HepG2 (cell line): ENCODE measurements at regions not wholly inside any gene's neighbourhood (a gene's known extent, or its start where the extent isn't known, plus 50 kb on each side); places are given as distances from the start of the nearest gene placed in this dataset.

Source experiments
- ATAC-seq: fragments of 200-7000 bp; cut with Tn5 transposase; 3 replicates; pipeline ENCODE4 v1.9.1; 2020; ENCODE audit warnings: mild to moderate bottlenecking, moderate library complexity
- BruUV-seq: library from RNA; stranded (reverse); fragments of 400-500 nt; replicated peaks from 2 replicates; lab custom pipeline; 2021; lab: Mats Ljungman, UMichigan
- CTCF ChIA-PET: fragments of 300-600 bp; formaldehyde crosslinking; extraction: SDS; loops from one replicate; lab custom pipeline; 2021; ENCODE audit warnings: low total read pairs, inconsistent platforms, low intra/inter-chr PET ratio; lab: Yijun Ruan, JAX
- POLR2A ChIA-PET: fragments of 350-600 bp; sonication (Branson Sonifier 250); formaldehyde crosslinking; loops from one replicate; lab custom pipeline; 2020; ENCODE audit warnings: antibody characterized with exemption, inconsistent platforms; lab: Yijun Ruan, JAX
- DNase-seq: peaks from one replicate; pipeline ENCODE4 v3.0.0-alpha.2; 2015; ENCODE audit warnings: low spot score
- FAIRE-seq: peaks from 3 replicates; lab custom pipeline; 2011; peaks lifted over from hg19 to GRCh38; lab: Jason Lieb, UNC
- H2AFZ ChIP-seq: one replicate; pipeline ENCODE4 v1.6.1; 2011; ENCODE audit warnings: low read length, inconsistent platforms
- H3K27ac ChIP-seq: fragments of 300-600 bp; 3 replicates; pipeline ENCODE4 v1.8.0; 2011; ENCODE audit warnings: mixed run types, mild to moderate bottlenecking, mixed read lengths, low read length, inconsistent platforms; ENCODE audit not compliant: insufficient read depth; ENCODE audit errors: extremely low read length
- H3K27me3 ChIP-seq, 2 experiments: fragments of 200-600 bp in 1 of 2; 2 replicates in 1 of 2; 3 replicates in 1 of 2; pipeline versions ENCODE4 v1.6.0 to v1.8.0; 2011; ENCODE audit warnings: low read length in 2 of 2, mild to moderate bottlenecking in 2 of 2, moderate library complexity in 2 of 2, inconsistent platforms in 1 of 2; ENCODE audit not compliant: insufficient read depth in 2 of 2, control insufficient read depth in 1 of 2
- H3K36me3 ChIP-seq, 2 experiments: fragments of 200-600 bp in 1 of 2; replicated peaks in 1 of 2; 2 replicates in 1 of 2; 3 replicates in 1 of 2; pipeline versions ENCODE4 v1.5.1 to v1.8.0; 2011; ENCODE audit warnings: low read length in 2 of 2, inconsistent platforms in 1 of 2; ENCODE audit not compliant: insufficient read depth in 2 of 2, control insufficient read depth in 1 of 2
- H3K4me1 ChIP-seq: 2 replicates; pipeline ENCODE4 v1.5.1; 2012; ENCODE audit warnings: low read length, inconsistent platforms; ENCODE audit not compliant: insufficient read depth
- H3K4me2 ChIP-seq: 2 replicates; pipeline ENCODE4 v1.6.0; 2011; ENCODE audit warnings: low read depth, low read length, inconsistent platforms
- H3K4me3 ChIP-seq, 3 experiments: fragments of 200-600 bp in 1 of 3; sonication (generic), shearing (Covaris generic) in 1 of 3; replicated peaks in 1 of 3; 2 replicates each; pipeline ENCODE4 v1.5.1; 2011 to 2016; ENCODE audit warnings: low read length in 3 of 3, inconsistent platforms in 2 of 3, low read depth in 2 of 3, mild to moderate bottlenecking in 2 of 3, control low read depth in 1 of 3, mixed read lengths in 1 of 3; ENCODE audit not compliant: insufficient read depth in 1 of 3
- H3K79me2 ChIP-seq: one replicate; pipeline ENCODE4 v1.6.1; 2011; ENCODE audit warnings: low read length, inconsistent platforms; ENCODE audit not compliant: insufficient read depth
- H3K9ac ChIP-seq: 2 replicates; pipeline ENCODE4 v1.6.0; 2011; ENCODE audit warnings: mild to moderate bottlenecking, low read depth, low read length, inconsistent platforms; ENCODE audit not compliant: insufficient read depth
- H3K9me3 ChIP-seq: 2 replicates; pipeline ENCODE4 v1.5.1; 2012; ENCODE audit warnings: mild to moderate bottlenecking, low read length
- H4K20me1 ChIP-seq: 2 replicates; pipeline ENCODE4 v1.6.0; 2011; ENCODE audit warnings: inconsistent platforms, mild to moderate bottlenecking, low read length, moderate library complexity; ENCODE audit not compliant: insufficient read depth
- ATRX ChIP-seq: sonication (generic); formaldehyde crosslinking; IDR thresholded peaks from 2 replicates; pipeline ENCODE4 v1.4.0; 2020; ENCODE audit warnings: missing genetic modification reagents, borderline replicate concordance
- FOXA3 ChIP-seq: IDR thresholded peaks from 2 replicates; pipeline ENCODE4 v1.6.1; 2016; ENCODE audit warnings: missing genetic modification reagents, missing compliant biosample characterization
- HOXA7 ChIP-seq: sonication (generic); formaldehyde crosslinking; IDR thresholded peaks from 2 replicates; pipeline ENCODE4 v1.8.1; 2022; ENCODE audit warnings: mild to moderate bottlenecking, missing genetic modification reagents, moderate library complexity
- KDM4B ChIP-seq: sonication (generic); formaldehyde crosslinking; IDR thresholded peaks from 2 replicates; pipeline ENCODE4 v1.4.0; 2020; ENCODE audit warnings: missing genetic modification reagents
- ZFP1 ChIP-seq: IDR thresholded peaks from 2 replicates; pipeline ENCODE4 v1.6.1; 2016
- ZFP90 ChIP-seq: sonication (generic); formaldehyde crosslinking; IDR thresholded peaks from 2 replicates; pipeline ENCODE4 v1.8.0; 2022; ENCODE audit warnings: missing genetic modification reagents, mild to moderate bottlenecking, inconsistent platforms, borderline replicate concordance
- ZNF326 ChIP-seq: sonication (generic); formaldehyde crosslinking; IDR thresholded peaks from 2 replicates; pipeline ENCODE4 v1.4.0; 2020; ENCODE audit warnings: missing genetic modification reagents, borderline replicate concordance
- ZNF724P ChIP-seq: sonication (generic); formaldehyde crosslinking; IDR thresholded peaks from 2 replicates; pipeline ENCODE4 v1.8.0; 2022; ENCODE audit warnings: missing genetic modification reagents, borderline replicate concordance
- ZNF776 ChIP-seq: sonication (generic); formaldehyde crosslinking; IDR thresholded peaks from 2 replicates; pipeline ENCODE4 v1.4.0; 2020; ENCODE audit warnings: mild to moderate bottlenecking, missing genetic modification reagents
- WGBS: methylation state at CpG from one replicate; pipeline ENCODE4 v1.1.6; 2017; ENCODE audit warnings: low lambda C conversion rate; 5-methylcytosine and 5-hydroxymethylcytosine counted together
- in situ Hi-C: cut with HindIII; loops from 2 replicates; pipeline ENCODE4 v1.10.0; 2017; ENCODE audit warnings: low pct_unique_long_range_greater_than_20kb; ENCODE audit not compliant: extremely low pct_ligation_motif_present
- intact Hi-C: fragments of 100-400 bp; cut with micrococcal nuclease; formaldehyde crosslinking; loops from one replicate; pipeline ENCODE4 v1.10.0; 2022; ENCODE audit not compliant: unreplicated experiment
- TF ChIP-seq, protein P1 (sequence below): sonication (generic); formaldehyde crosslinking; IDR thresholded peaks from 2 replicates; pipeline ENCODE4 v1.4.0; 2020; ENCODE audit warnings: mild to moderate bottlenecking, missing genetic modification reagents
- TF ChIP-seq, protein P2 (sequence below): sonication (generic); formaldehyde crosslinking; IDR thresholded peaks from 2 replicates; pipeline ENCODE4 v1.4.0; 2020; ENCODE audit warnings: missing genetic modification reagents
- TF ChIP-seq, protein P3 (sequence below): sonication (generic); formaldehyde crosslinking; IDR thresholded peaks from 2 replicates; pipeline ENCODE4 v1.4.0; 2020; ENCODE audit warnings: mild to moderate bottlenecking, missing genetic modification reagents
- TF ChIP-seq, protein P4 (sequence below): IDR thresholded peaks from 2 replicates; pipeline ENCODE4 v1.6.1; 2018; ENCODE audit warnings: missing genetic modification reagents, mild to moderate bottlenecking, missing compliant biosample characterization

DNA sequence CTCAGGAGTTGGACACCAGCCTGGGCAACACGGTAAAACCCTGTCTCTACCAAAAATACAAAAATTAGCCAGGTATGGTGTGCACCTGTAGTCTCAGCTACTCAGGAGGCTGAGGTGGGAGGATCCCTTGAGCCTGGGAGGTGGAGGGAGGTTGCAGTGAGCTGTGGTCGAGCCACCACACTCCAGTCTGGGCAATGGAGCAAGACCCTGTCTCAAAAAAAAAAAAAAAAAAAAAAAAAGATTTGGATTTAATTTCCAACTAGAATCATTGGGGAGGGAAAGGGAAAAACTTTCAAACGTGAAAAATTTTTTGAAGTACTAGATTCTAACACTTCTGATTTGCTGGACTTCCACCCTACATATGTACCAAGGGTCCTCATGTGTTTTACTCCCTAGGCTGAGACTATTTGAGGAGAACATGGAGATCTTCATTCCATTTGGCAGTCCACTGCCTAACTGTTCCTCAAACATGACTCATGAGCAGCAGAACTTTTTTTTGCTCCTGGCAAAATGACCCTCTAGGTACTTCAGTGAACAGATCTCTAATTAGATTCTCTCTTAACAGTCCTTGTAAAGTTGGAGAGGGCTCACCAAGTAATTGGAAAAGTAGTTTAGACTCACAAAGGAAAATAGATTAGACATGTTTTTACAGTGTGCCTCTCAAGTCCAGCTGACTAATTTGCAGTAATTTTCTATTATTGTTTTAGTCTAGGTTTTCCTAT, 267.6 kb downstream of the METTL4 start (continued):
- TF ChIP-seq ZNF724P (CRISPR knock-in tag) (no peak), ZNF776 (no peak), ZNF326 (no peak), KDM4B (CRISPR knock-in tag) (no peak), ZFP1 (no peak), HOXA7 (CRISPR knock-in tag) (no peak), FOXA3 (CRISPR knock-in tag) (no peak)
- TF ChIP-seq, protein P1, sequence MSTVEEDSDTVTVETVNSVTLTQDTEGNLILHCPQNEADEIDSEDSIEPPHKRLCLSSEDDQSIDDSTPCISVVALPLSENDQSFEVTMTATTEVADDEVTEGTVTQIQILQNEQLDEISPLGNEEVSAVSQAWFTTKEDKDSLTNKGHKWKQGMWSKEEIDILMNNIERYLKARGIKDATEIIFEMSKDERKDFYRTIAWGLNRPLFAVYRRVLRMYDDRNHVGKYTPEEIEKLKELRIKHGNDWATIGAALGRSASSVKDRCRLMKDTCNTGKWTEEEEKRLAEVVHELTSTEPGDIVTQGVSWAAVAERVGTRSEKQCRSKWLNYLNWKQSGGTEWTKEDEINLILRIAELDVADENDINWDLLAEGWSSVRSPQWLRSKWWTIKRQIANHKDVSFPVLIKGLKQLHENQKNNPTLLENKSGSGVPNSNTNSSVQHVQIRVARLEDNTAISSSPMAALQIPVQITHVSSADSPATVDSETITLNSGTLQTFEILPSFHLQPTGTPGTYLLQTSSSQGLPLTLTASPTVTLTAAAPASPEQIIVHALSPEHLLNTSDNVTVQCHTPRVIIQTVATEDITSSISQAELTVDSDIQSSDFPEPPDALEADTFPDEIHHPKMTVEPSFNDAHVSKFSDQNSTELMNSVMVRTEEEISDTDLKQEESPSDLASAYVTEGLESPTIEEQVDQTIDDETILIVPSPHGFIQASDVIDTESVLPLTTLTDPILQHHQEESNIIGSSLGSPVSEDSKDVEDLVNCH = no peak
- TF ChIP-seq, protein P2, sequence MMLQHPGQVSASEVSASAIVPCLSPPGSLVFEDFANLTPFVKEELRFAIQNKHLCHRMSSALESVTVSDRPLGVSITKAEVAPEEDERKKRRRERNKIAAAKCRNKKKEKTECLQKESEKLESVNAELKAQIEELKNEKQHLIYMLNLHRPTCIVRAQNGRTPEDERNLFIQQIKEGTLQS (CRISPR knock-in tag) = no peak

DNA sequence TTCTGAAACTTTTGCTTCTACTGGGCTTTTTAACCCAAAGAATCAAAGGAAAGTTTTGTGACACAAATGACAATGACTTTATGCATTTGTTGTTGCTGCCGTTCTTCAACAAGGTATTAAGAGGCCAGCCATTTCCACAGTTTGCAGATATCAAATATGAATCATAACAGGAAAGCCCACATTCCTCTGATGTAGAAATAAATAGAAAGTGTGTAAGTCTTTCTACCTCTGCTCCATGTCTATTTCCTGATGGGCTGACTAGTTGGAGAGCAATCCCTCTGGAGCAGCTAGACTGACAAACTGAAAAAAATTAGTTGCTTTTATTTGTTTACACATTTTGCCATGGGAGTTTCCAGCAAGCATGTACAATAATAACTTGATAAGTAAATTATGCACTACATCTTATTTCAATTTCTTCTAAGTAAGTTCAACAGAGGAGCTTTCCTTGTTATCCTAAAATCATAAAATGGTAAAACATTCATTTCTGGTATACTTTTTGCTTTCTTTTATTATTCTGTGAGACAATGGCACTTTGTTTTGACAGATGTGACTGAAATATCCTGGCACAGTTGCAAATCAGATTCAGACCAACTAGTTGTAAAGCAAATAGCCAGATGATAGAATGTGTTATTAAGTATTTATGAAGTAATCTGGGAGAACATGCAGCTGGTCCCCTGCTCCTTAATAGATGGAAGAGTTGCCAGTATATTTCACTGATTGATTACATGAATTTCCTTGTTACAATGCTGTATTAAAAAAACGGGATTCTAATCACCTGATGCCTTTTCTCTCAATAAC, 266.7 kb downstream of the METTL4 start:
- Histone ChIP-seq H3K79me2 (no peaks in the 10 kb centered on the region), H3K9ac (no peak overlapping the region), H3K4me1 (no peaks in the 10 kb centered on the region), H4K20me1 (no peaks in the 10 kb centered on the region), H3K4me2 (no peak overlapping the region), H3K36me3 (no peaks in the 10 kb centered on the region), H2AFZ (no peak overlapping the region), H3K9me3 (no peaks in the 10 kb centered on the region), H3K27me3 (no peaks in the 10 kb centered on the region; a peak in 1 of 5 replicates), H3K27ac (no peak overlapping the region), H3K4me3 (no peak overlapping the region)
- in situ Hi-C loops (no loop called here), intact Hi-C loops (loop anchor here (5.0 kb wide), 1 partner anchor 93 kb away; no protein-coding TSS in a partner anchor)
- WGBS = 15% methylated on average over 2 of the region's 2 CpGs
- no peak for ATAC-seq
- no TSS peak for BruUV-seq
- no peak for FAIRE-seq
- TF ChIP-seq, protein P3, sequence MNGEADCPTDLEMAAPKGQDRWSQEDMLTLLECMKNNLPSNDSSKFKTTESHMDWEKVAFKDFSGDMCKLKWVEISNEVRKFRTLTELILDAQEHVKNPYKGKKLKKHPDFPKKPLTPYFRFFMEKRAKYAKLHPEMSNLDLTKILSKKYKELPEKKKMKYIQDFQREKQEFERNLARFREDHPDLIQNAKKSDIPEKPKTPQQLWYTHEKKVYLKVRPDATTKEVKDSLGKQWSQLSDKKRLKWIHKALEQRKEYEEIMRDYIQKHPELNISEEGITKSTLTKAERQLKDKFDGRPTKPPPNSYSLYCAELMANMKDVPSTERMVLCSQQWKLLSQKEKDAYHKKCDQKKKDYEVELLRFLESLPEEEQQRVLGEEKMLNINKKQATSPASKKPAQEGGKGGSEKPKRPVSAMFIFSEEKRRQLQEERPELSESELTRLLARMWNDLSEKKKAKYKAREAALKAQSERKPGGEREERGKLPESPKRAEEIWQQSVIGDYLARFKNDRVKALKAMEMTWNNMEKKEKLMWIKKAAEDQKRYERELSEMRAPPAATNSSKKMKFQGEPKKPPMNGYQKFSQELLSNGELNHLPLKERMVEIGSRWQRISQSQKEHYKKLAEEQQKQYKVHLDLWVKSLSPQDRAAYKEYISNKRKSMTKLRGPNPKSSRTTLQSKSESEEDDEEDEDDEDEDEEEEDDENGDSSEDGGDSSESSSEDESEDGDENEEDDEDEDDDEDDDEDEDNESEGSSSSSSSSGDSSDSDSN (CRISPR knock-in tag) = no peak
- TF ChIP-seq ATRX (CRISPR knock-in tag) (no peak), ZFP90 (no peak)
- TF ChIP-seq, protein P4, sequence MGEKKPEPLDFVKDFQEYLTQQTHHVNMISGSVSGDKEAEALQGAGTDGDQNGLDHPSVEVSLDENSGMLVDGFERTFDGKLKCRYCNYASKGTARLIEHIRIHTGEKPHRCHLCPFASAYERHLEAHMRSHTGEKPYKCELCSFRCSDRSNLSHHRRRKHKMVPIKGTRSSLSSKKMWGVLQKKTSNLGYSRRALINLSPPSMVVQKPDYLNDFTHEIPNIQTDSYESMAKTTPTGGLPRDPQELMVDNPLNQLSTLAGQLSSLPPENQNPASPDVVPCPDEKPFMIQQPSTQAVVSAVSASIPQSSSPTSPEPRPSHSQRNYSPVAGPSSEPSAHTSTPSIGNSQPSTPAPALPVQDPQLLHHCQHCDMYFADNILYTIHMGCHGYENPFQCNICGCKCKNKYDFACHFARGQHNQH = no peak
- ChIA-PET CTCF (no interaction called here), POLR2A (no interaction called here)
- DNase-seq = no peak
